Adipocyte (in vitro differentiated cells): ENCODE measurements at regions not wholly inside any gene's neighbourhood (a gene's known extent, or its start where the extent isn't known, plus 50 kb on each side); places are given as distances from the start of the nearest gene placed in this dataset.

ENCODE experiments used
- DNase-seq: peaks from one replicate; pipeline ENCODE4 v3.0.0-alpha.2; 2015; ENCODE audit warnings: low read depth
- H3K27me3 ChIP-seq: replicated peaks from 2 replicates; pipeline ENCODE4 v1.7.0; 2013; ENCODE audit warnings: mild to moderate bottlenecking, low read length, moderate library complexity; ENCODE audit not compliant: control insufficient read depth, insufficient read depth
- H3K36me3 ChIP-seq: 2 replicates; pipeline ENCODE4 v1.7.0; 2013; ENCODE audit warnings: low read length, mild to moderate bottlenecking, moderate library complexity; ENCODE audit not compliant: control insufficient read depth, insufficient read depth, severe bottlenecking
- H3K4me1 ChIP-seq: 2 replicates; pipeline ENCODE4 v1.7.0; 2013; ENCODE audit warnings: mild to moderate bottlenecking, low read length, moderate library complexity; ENCODE audit not compliant: control insufficient read depth, insufficient read depth
- H3K4me3 ChIP-seq: 2 replicates; pipeline ENCODE4 v1.7.0; 2013; ENCODE audit warnings: mild to moderate bottlenecking, low read length, moderate library complexity
- H3K9ac ChIP-seq: 2 replicates; pipeline ENCODE4 v1.7.0; 2013; ENCODE audit warnings: mild to moderate bottlenecking, low read length, moderate library complexity
- H3K9me3 ChIP-seq: 2 replicates; pipeline ENCODE4 v1.7.0; 2013; ENCODE audit warnings: mild to moderate bottlenecking, low read length, moderate library complexity; ENCODE audit not compliant: control insufficient read depth

- H3K9ac ChIP-seq, result no peak overlapping the region
- H3K36me3 ChIP-seq, result no peaks in the 10 kb centered on the region
- no peak for DNase-seq
- peaks cover 15% of the 10 kb centered on the region for H3K27me3 ChIP-seq
- no peak overlapping the region for H3K4me3 ChIP-seq
- peaks cover 13% of the 10 kb centered on the region for H3K4me1 ChIP-seq
- H3K9me3 ChIP-seq, result no peaks in the 10 kb centered on the region
These were observed 210.7 kb upstream of the MIR17HG start for GRCh38 chr13:91136806-91137205.

- no peaks in the 10 kb centered on the region for H3K36me3 ChIP-seq
- no peak overlapping the region for H3K9ac ChIP-seq
- H3K4me1 ChIP-seq, result peaks cover 13% of the 10 kb centered on the region
- H3K4me3 ChIP-seq, result no peak overlapping the region
- no peak for DNase-seq
- H3K9me3 ChIP-seq, result no peaks in the 10 kb centered on the region
- peaks cover 26% of the 10 kb centered on the region for H3K27me3 ChIP-seq
These were observed 208.3 kb upstream of the MIR17HG start for GRCh38 chr13:91139232-91139631.

GRCh38 chr13:91141543-91142061 is 205.9 kb upstream of the MIR17HG start:
- Histone ChIP-seq H3K9ac (no peak overlapping the region), H3K36me3 (no peaks in the 10 kb centered on the region), H3K4me3 (no peak overlapping the region), H3K4me1 (peaks cover 9% of the 10 kb centered on the region), H3K9me3 (no peaks in the 10 kb centered on the region), H3K27me3 (peaks cover 34% of the 10 kb centered on the region)
- no peak for DNase-seq

GRCh38 chr13:91142572-91142971 is 204.9 kb upstream of the MIR17HG start:
- peak; percentile 1 for DNase-seq
- H3K9ac ChIP-seq, result no peak overlapping the region
- no peak overlapping the region for H3K4me3 ChIP-seq
- no peaks in the 10 kb centered on the region for H3K9me3 ChIP-seq
- H3K27me3 ChIP-seq, result peaks cover 34% of the 10 kb centered on the region
- no peaks in the 10 kb centered on the region for H3K36me3 ChIP-seq
- H3K4me1 ChIP-seq, result peaks cover 6% of the 10 kb centered on the region

GRCh38 chr13:91144054-91144453 is 203.4 kb upstream of the MIR17HG start:
- no peak overlapping the region for H3K4me3 ChIP-seq
- peaks cover 6% of the 10 kb centered on the region for H3K4me1 ChIP-seq
- no peaks in the 10 kb centered on the region for H3K36me3 ChIP-seq
- H3K9me3 ChIP-seq, result no peaks in the 10 kb centered on the region
- peaks cover 34% of the 10 kb centered on the region for H3K27me3 ChIP-seq
- no peak for DNase-seq
- H3K9ac ChIP-seq, result no peak overlapping the region

GRCh38 chr13:91144486-91144885 is 203.0 kb upstream of the MIR17HG start:
- no peak overlapping the region for H3K9ac ChIP-seq
- no peak overlapping the region for H3K4me3 ChIP-seq
- no peaks in the 10 kb centered on the region for H3K36me3 ChIP-seq
- H3K4me1 ChIP-seq, result peaks cover 6% of the 10 kb centered on the region
- no peaks in the 10 kb centered on the region for H3K9me3 ChIP-seq
- no peak for DNase-seq
- H3K27me3 ChIP-seq, result peaks cover 31% of the 10 kb centered on the region

GRCh38 chr13:91145571-91146205 is 201.8 kb upstream of the MIR17HG start:
- DNase-seq, result no peak

GRCh38 chr13:91146601-91147000 is 200.9 kb upstream of the MIR17HG start:
- Histone ChIP-seq H3K4me1 (peaks cover 2% of the 10 kb centered on the region), H3K9ac (no peak overlapping the region), H3K27me3 (peaks cover 29% of the 10 kb centered on the region), H3K36me3 (no peaks in the 10 kb centered on the region), H3K9me3 (no peaks in the 10 kb centered on the region), H3K4me3 (no peak overlapping the region)
- DNase-seq, result no peak

More at GRCh38 chr13:91145571-91146205, 201.8 kb upstream of the MIR17HG start:
- peaks cover 6% of the 10 kb centered on the region for H3K4me1 ChIP-seq
- no peak overlapping the region for H3K4me3 ChIP-seq
- no peak overlapping the region for H3K9ac ChIP-seq
- H3K9me3 ChIP-seq, result no peaks in the 10 kb centered on the region
- H3K36me3 ChIP-seq, result no peaks in the 10 kb centered on the region
- peaks cover 20% of the 10 kb centered on the region for H3K27me3 ChIP-seq

- Histone ChIP-seq H3K36me3 (no peaks in the 10 kb centered on the region), H3K27me3 (peaks cover 29% of the 10 kb centered on the region), H3K9me3 (no peaks in the 10 kb centered on the region), H3K4me1 (no peaks in the 10 kb centered on the region), H3K9ac (no peak overlapping the region), H3K4me3 (no peak overlapping the region)
- no peak for DNase-seq
These were observed 199.4 kb upstream of the MIR17HG start for GRCh38 chr13:91148098-91148497.

- no peaks in the 10 kb centered on the region for H3K36me3 ChIP-seq
- no peaks in the 10 kb centered on the region for H3K4me1 ChIP-seq
- no peak overlapping the region for H3K9ac ChIP-seq
- peaks cover 13% of the 10 kb centered on the region for H3K27me3 ChIP-seq
- H3K4me3 ChIP-seq, result no peak overlapping the region
- no peaks in the 10 kb centered on the region for H3K9me3 ChIP-seq
- DNase-seq, result no peak
These were observed 195.6 kb upstream of the MIR17HG start for GRCh38 chr13:91151921-91152320.

GRCh38 chr13:91153372-91153771 is 194.1 kb upstream of the MIR17HG start:
- Histone ChIP-seq H3K9me3 (no peaks in the 10 kb centered on the region), H3K4me1 (no peaks in the 10 kb centered on the region), H3K4me3 (no peak overlapping the region), H3K36me3 (no peaks in the 10 kb centered on the region), H3K27me3 (peaks cover 24% of the 10 kb centered on the region), H3K9ac (no peak overlapping the region)
- DNase-seq, result no peak
